Activated T-helper 2 cell treated with anti-CD3 and anti-CD28 coated beads, Interferon-gamma antibody, Interleukin-2, Interleukin-4, amounts not matched to agents 10 μg/mL and 5 μg/mL and 100 μg/mL, durations not matched to agents 14 hours and 24 hours and 36 hours (primary cell): ENCODE measurements at regions not wholly inside any gene's neighbourhood (a gene's known extent, or its start where the extent isn't known, plus 50 kb on each side); places are given as distances from the start of the nearest gene placed in this dataset.

Experiments used
- DNase-seq: peaks from one replicate; pipeline ENCODE4 v3.0.0; 2021; ENCODE audit warnings: low spot score
- H3K27ac Mint-ChIP-seq: one replicate; pipeline ENCODE4 v1.8.0; 2021; ENCODE audit warnings: mixed read lengths
- H3K27me3 Mint-ChIP-seq: one replicate; pipeline ENCODE4 v1.8.0; 2021; ENCODE audit warnings: low read depth, mixed read lengths
- H3K36me3 Mint-ChIP-seq: one replicate; pipeline ENCODE4 v1.8.0; 2021; ENCODE audit warnings: low read depth, mixed read lengths
- H3K4me1 Mint-ChIP-seq: one replicate; pipeline ENCODE4 v1.8.0; 2021; ENCODE audit warnings: low read depth, mixed read lengths
- H3K4me3 Mint-ChIP-seq: one replicate; pipeline ENCODE4 v1.8.0; 2021; ENCODE audit warnings: low read depth, mild to moderate bottlenecking, moderate library complexity, mixed read lengths
- H3K9me3 Mint-ChIP-seq: one replicate; pipeline ENCODE4 v1.8.0; 2021; ENCODE audit warnings: mixed read lengths
- intact Hi-C: fragments of 100-400 bp; cut with micrococcal nuclease; formaldehyde crosslinking; loops from one replicate; pipeline ENCODE4 v1.15.1; 2023

GRCh38 chr6:10205892-10206291 is 209.0 kb downstream of the TFAP2A start:
- H3K4me3 Mint-ChIP-seq, result no peak overlapping the region
- DNase-seq, result no peak
- H3K9me3 Mint-ChIP-seq, result no peaks in the 10 kb centered on the region
- no peak overlapping the region for H3K27ac Mint-ChIP-seq
- H3K4me1 Mint-ChIP-seq, result no peaks in the 10 kb centered on the region
- H3K36me3 Mint-ChIP-seq, result no peaks in the 10 kb centered on the region
- intact Hi-C loops, result no loop called here
- no peaks in the 10 kb centered on the region for H3K27me3 Mint-ChIP-seq

GRCh38 chr6:10205120-10205519 is 209.8 kb downstream of the TFAP2A start:
- DNase-seq, result no peak
- H3K27me3 Mint-ChIP-seq, result no peaks in the 10 kb centered on the region
- no peak overlapping the region for H3K27ac Mint-ChIP-seq
- H3K4me1 Mint-ChIP-seq, result no peaks in the 10 kb centered on the region
- no peak overlapping the region for H3K4me3 Mint-ChIP-seq
- intact Hi-C loops, result no loop called here
- H3K36me3 Mint-ChIP-seq, result no peaks in the 10 kb centered on the region
- peaks cover 5% of the 10 kb centered on the region for H3K9me3 Mint-ChIP-seq

GRCh38 chr6:10203651-10204050 is 211.2 kb downstream of the TFAP2A start:
- Mint-ChIP-seq H3K4me3 (no peak overlapping the region), H3K9me3 (peaks cover 5% of the 10 kb centered on the region), H3K27me3 (no peaks in the 10 kb centered on the region), H3K4me1 (no peaks in the 10 kb centered on the region), H3K36me3 (no peaks in the 10 kb centered on the region), H3K27ac (no peak overlapping the region)
- no peak for DNase-seq
- intact Hi-C loops, result no loop called here

DNA sequence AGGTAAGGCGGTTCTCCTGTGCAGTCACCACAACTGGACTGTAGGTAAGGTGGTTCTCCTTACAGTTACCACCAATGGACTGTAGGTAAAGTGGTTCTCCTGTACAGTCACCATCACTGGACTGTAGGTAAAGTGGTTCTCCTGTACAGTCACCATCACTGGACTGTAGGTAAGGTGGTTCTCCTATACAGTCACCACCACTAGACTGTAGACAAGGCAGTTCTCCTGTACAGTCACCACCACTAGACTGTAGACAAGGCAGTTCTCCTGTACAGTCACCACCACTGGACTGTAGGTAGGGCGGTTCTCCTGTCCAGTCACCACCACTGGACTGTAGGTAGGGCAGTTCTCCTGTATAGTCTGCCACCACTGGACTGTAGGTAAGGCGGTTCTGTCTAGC is 212.3 kb downstream of the TFAP2A start:
- Mint-ChIP-seq H3K27ac (no peak overlapping the region), H3K36me3 (no peaks in the 10 kb centered on the region), H3K27me3 (no peaks in the 10 kb centered on the region), H3K4me1 (no peaks in the 10 kb centered on the region), H3K9me3 (peaks cover 5% of the 10 kb centered on the region), H3K4me3 (no peak overlapping the region)
- intact Hi-C loops, result no loop called here
- DNase-seq, result no peak

DNA sequence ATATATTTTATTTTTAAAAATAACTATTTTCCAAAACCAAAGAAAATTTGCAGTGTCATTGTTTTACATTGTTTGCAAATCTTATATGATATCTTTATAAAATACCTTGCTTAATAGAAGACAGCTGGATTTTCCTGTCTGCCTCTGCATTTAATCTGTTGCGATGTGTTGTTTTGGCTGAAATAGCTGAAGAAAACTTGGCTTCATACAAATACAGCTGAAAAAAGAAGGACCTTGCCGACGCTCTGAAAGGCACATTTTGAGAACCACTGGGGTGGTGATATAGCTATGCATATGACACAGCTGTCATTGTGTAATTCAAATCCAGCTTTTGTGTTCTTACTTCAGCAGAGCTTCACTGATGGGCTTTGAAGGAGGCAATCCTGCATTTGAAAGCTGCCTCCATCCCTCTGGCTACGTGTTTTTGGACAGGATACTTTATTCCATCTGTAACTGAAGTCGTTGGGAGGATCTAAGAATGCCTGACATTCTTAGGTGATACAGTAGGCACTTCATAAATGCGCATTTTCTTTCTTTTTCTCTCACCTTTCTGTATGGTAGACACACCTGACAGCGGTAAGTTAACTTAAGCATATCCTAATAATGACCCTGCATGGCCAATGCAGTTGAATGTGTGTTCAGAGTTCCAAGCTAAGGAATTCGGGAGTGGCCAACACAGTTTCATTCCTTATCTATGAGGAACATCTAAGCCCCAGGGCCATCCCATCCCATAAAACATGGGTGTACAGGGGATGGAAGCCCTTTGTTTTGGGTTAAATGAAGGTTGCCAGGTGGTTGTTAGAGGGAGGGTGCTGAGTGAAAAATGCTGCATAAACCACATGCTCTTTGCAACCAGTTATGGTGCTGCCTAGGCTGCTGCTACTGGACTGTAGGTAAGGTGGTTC is 213.0 kb downstream of the TFAP2A start:
- H3K27me3 Mint-ChIP-seq, result no peaks in the 10 kb centered on the region
- no peak overlapping the region for H3K4me3 Mint-ChIP-seq
- H3K36me3 Mint-ChIP-seq, result no peaks in the 10 kb centered on the region
- no peaks in the 10 kb centered on the region for H3K4me1 Mint-ChIP-seq
- peaks cover 5% of the 10 kb centered on the region for H3K9me3 Mint-ChIP-seq
- H3K27ac Mint-ChIP-seq, result no peak overlapping the region
- no peak for DNase-seq
- intact Hi-C loops, result no loop called here

- no peak for DNase-seq
- no peaks in the 10 kb centered on the region for H3K4me1 Mint-ChIP-seq
- no peak overlapping the region for H3K27ac Mint-ChIP-seq
- H3K27me3 Mint-ChIP-seq, result no peaks in the 10 kb centered on the region
- no peak overlapping the region for H3K4me3 Mint-ChIP-seq
- H3K36me3 Mint-ChIP-seq, result no peaks in the 10 kb centered on the region
- intact Hi-C loops, result no loop called here
- H3K9me3 Mint-ChIP-seq, result peaks cover 5% of the 10 kb centered on the region
Observed at GRCh38 chr6:10196090-10196489, 218.8 kb downstream of the TFAP2A start.

DNA sequence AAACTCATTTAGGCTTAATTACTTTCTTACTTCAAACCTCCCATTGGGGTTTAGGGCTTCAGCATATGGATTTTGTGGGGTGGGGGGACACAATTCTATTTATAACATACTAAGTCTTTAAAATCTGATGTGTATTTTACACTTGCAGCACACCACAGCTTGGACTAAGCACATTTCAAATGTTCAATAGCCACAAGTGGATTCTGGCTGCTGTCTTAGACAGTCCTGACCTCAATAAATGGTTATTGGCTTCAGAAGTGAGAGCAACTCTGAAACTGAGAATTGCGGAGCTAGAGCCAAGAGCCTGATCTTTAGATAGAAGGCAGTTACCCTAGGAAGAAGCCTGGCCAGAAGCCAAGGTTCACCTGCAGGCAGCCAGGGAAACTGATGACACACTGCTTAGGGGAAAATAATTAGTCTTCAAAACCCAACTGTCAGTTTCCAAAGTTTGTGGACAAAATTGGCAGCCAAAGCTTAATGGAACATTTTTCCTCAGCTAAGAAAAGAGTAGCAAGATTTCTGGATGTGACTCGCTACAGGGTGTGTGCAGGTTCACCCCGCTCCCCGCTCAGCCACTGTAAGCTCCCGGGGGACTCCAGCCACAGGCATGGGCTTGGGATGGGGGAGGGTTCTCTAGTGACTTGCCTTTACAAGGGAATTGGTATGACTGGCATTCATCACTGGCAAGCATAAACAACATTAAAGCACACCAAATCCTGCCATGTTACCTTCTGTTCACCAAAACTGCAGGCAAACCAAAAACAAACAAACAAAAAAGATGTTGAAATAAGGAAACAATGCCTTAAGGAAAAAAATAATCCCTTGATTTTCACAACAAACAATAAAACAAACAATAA is 219.8 kb downstream of the TFAP2A start:
- no peak for DNase-seq
- Mint-ChIP-seq H3K36me3 (no peaks in the 10 kb centered on the region), H3K27ac (no peak overlapping the region), H3K4me1 (no peaks in the 10 kb centered on the region), H3K4me3 (no peak overlapping the region), H3K9me3 (no peaks in the 10 kb centered on the region), H3K27me3 (no peaks in the 10 kb centered on the region)
- intact Hi-C loops, result no loop called here

GRCh38 chr6:10193321-10193720 is 221.6 kb downstream of the TFAP2A start:
- H3K27ac Mint-ChIP-seq, result no peak overlapping the region
- H3K4me3 Mint-ChIP-seq, result no peak overlapping the region
- H3K4me1 Mint-ChIP-seq, result no peaks in the 10 kb centered on the region
- no peaks in the 10 kb centered on the region for H3K36me3 Mint-ChIP-seq
- DNase-seq, result no peak
- H3K27me3 Mint-ChIP-seq, result no peaks in the 10 kb centered on the region
- intact Hi-C loops, result no loop called here
- H3K9me3 Mint-ChIP-seq, result no peaks in the 10 kb centered on the region

- no peaks in the 10 kb centered on the region for H3K27me3 Mint-ChIP-seq
- no peaks in the 10 kb centered on the region for H3K36me3 Mint-ChIP-seq
- no peaks in the 10 kb centered on the region for H3K9me3 Mint-ChIP-seq
- H3K4me3 Mint-ChIP-seq, result no peak overlapping the region
- H3K4me1 Mint-ChIP-seq, result no peaks in the 10 kb centered on the region
- no peak overlapping the region for H3K27ac Mint-ChIP-seq
- intact Hi-C loops, result no loop called here
- DNase-seq, result no peak
Observed at GRCh38 chr6:10190042-10190441, 224.8 kb downstream of the TFAP2A start.

GRCh38 chr6:10184371-10185227 is 230.3 kb downstream of the TFAP2A start:
- intact Hi-C loops, result no loop called here
- Mint-ChIP-seq H3K36me3 (no peaks in the 10 kb centered on the region), H3K9me3 (no peaks in the 10 kb centered on the region), H3K4me1 (no peaks in the 10 kb centered on the region), H3K4me3 (no peak overlapping the region), H3K27me3 (no peaks in the 10 kb centered on the region), H3K27ac (no peak overlapping the region)
- no peak for DNase-seq

DNA sequence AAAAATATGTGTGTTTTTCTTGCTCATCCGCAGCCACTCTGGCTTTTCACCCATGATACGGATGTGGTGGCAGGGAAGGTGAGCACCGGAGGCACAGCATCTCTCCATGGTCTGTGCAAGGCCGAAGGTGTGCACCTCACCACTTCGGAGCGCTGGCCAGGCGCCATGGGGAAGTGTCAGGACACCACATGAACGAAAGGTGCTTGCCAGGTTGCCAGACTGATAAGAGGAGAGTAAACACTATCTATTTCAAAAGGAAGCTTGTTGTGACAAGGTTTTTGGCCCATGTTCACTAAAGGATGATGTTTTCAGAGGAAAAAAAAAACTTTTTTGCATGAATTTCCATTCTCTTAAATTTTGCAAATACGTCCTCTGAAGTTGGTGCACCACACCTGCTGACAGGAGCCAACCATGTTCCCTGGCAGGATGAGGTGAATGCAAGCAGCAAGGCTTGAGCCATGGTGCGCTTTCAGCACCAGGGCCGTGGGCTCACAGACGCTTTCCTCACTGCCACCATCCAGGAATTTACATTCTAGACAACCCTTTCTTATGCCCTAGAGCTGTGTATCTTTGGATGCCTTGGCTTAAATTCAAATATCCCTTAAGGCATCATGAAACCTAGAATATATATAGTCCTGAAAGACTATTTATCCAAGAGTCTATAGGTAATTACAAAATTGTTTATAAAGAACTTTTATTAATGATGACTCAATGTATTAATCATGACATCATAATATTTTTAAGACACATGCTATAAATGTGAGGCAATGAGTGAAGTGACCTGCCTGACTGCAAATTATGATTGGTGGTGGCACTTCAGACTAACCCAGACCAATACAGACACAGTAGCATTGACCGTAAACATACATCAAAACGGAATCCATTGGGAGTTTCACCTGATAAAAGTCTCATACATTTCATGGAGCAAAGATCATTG is 234.5 kb downstream of the TFAP2A start:
- Mint-ChIP-seq H3K4me1 (no peaks in the 10 kb centered on the region), H3K9me3 (no peaks in the 10 kb centered on the region), H3K27ac (no peak overlapping the region), H3K4me3 (no peak overlapping the region), H3K36me3 (no peaks in the 10 kb centered on the region), H3K27me3 (no peaks in the 10 kb centered on the region)
- intact Hi-C loops, result no loop called here
- DNase-seq, result no peak

DNA sequence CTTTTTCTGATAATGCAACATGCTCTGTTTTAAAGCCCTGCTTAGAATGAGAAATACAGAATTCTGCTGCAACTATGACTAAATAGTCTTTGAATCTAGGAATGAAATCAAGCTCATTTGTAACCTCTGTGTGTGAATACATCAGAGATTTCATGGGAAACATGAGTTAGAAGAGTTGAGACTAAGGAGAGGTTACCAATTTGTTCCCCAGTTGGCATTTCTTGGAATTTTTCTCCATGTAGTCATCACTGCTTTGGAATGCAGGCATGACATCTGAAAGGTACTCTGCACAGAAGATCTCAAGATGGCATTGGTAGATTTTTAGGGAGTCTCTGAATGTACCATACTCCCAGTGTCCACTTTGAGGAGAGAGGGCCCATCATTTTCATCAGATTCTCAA is 237.2 kb downstream of the TFAP2A start:
- H3K9me3 Mint-ChIP-seq, result no peaks in the 10 kb centered on the region
- H3K27ac Mint-ChIP-seq, result no peak overlapping the region
- H3K36me3 Mint-ChIP-seq, result no peaks in the 10 kb centered on the region
- DNase-seq, result no peak
- intact Hi-C loops, result no loop called here
- H3K4me3 Mint-ChIP-seq, result no peak overlapping the region
- no peaks in the 10 kb centered on the region for H3K27me3 Mint-ChIP-seq
- no peaks in the 10 kb centered on the region for H3K4me1 Mint-ChIP-seq
